ENCODE measurements at regions not wholly inside any gene's neighbourhood (a gene's known extent, or its start where the extent isn't known, plus 50 kb on each side); places are given as distances from the start of the nearest gene placed in this dataset.

- H3K9ac ChIP-seq (ENCODE audit: insufficient read length) = no peak overlapping the region
- H3K4me3 ChIP-seq = no peak overlapping the region
- TF ChIP-seq EZH2 (IDR thresholded peaks at IDR 0.05) (no peak), FOXP2 (optimal IDR thresholded peaks at IDR 0.05; ENCODE audit: control extremely low read depth, extremely low read length, insufficient read depth) (no peak), POLR2AphosphoS5 (IDR thresholded peaks at IDR 0.05; ENCODE audit: borderline replicate concordance, low read depth, low read length) (no peak)
- DNase-seq (ENCODE audit: low read depth, low spot score) = no peak
- H3K36me3 ChIP-seq (ENCODE audit: insufficient read depth, low read length) = no peaks in the 10 kb centered on the region
- no peak overlapping the region for H3K27ac ChIP-seq
- no peaks in the 10 kb centered on the region for H3K9me3 ChIP-seq (ENCODE audit: low read depth, low read length)
Measured at GRCh38 chr16:6248199-6248598, 1084.4 kb upstream of the RBFOX1 start.

GRCh38 chr16:6247775-6248174 is 1084.9 kb upstream of the RBFOX1 start:
- Histone ChIP-seq H3K9ac (ENCODE audit: insufficient read length) (no peak overlapping the region), H3K9me3 (ENCODE audit: low read depth, low read length) (no peaks in the 10 kb centered on the region), H3K4me3 (no peak overlapping the region), H3K36me3 (ENCODE audit: insufficient read depth, low read length) (no peaks in the 10 kb centered on the region), H3K27ac (no peak overlapping the region)
- DNase-seq (ENCODE audit: low read depth, low spot score) = no peak
- TF ChIP-seq EZH2 (IDR thresholded peaks at IDR 0.05) = no peak
- no peak for TF ChIP-seq FOXP2 (optimal IDR thresholded peaks at IDR 0.05; ENCODE audit: control extremely low read depth, extremely low read length, insufficient read depth)
- no peak for TF ChIP-seq POLR2AphosphoS5 (IDR thresholded peaks at IDR 0.05; ENCODE audit: borderline replicate concordance, low read depth, low read length)

- Histone ChIP-seq H3K4me3 (no peak overlapping the region), H3K27ac (no peak overlapping the region), H3K9ac (ENCODE audit: insufficient read length) (no peak overlapping the region), H3K9me3 (ENCODE audit: low read depth, low read length) (no peaks in the 10 kb centered on the region), H3K36me3 (ENCODE audit: insufficient read depth, low read length) (no peaks in the 10 kb centered on the region)
- DNase-seq (ENCODE audit: low read depth, low spot score) = no peak
- no peak for TF ChIP-seq POLR2AphosphoS5 (IDR thresholded peaks at IDR 0.05; ENCODE audit: borderline replicate concordance, low read depth, low read length)
- no peak for TF ChIP-seq EZH2 (IDR thresholded peaks at IDR 0.05)
- no peak for TF ChIP-seq FOXP2 (optimal IDR thresholded peaks at IDR 0.05; ENCODE audit: control extremely low read depth, extremely low read length, insufficient read depth)
Measured at GRCh38 chr16:6247150-6247549, 1085.5 kb upstream of the RBFOX1 start.

- H3K9ac ChIP-seq (ENCODE audit: insufficient read length) = no peak overlapping the region
- no peaks in the 10 kb centered on the region for H3K9me3 ChIP-seq (ENCODE audit: low read depth, low read length)
- DNase-seq (ENCODE audit: low read depth, low spot score) = no peak
- no peak overlapping the region for H3K27ac ChIP-seq
- TF ChIP-seq POLR2AphosphoS5 (IDR thresholded peaks at IDR 0.05; ENCODE audit: borderline replicate concordance, low read depth, low read length) (no peak), FOXP2 (optimal IDR thresholded peaks at IDR 0.05; ENCODE audit: control extremely low read depth, extremely low read length, insufficient read depth) (no peak), EZH2 (IDR thresholded peaks at IDR 0.05) (no peak)
- H3K36me3 ChIP-seq (ENCODE audit: insufficient read depth, low read length) = no peaks in the 10 kb centered on the region
- H3K4me3 ChIP-seq = no peak overlapping the region
Measured at GRCh38 chr16:6246266-6246665, 1086.4 kb upstream of the RBFOX1 start.

- DNase-seq (ENCODE audit: low read depth, low spot score) = no peak
- no peaks in the 10 kb centered on the region for H3K36me3 ChIP-seq (ENCODE audit: insufficient read depth, low read length)
- H3K9me3 ChIP-seq (ENCODE audit: low read depth, low read length) = no peaks in the 10 kb centered on the region
- TF ChIP-seq EZH2 (IDR thresholded peaks at IDR 0.05) = no peak
- no peak for TF ChIP-seq POLR2AphosphoS5 (IDR thresholded peaks at IDR 0.05; ENCODE audit: borderline replicate concordance, low read depth, low read length)
- no peak for TF ChIP-seq FOXP2 (optimal IDR thresholded peaks at IDR 0.05; ENCODE audit: control extremely low read depth, extremely low read length, insufficient read depth)
- H3K9ac ChIP-seq (ENCODE audit: insufficient read length) = no peak overlapping the region
- H3K27ac ChIP-seq = no peak overlapping the region
- no peak overlapping the region for H3K4me3 ChIP-seq
Measured at GRCh38 chr16:6232056-6232455, 1100.6 kb upstream of the RBFOX1 start.

GRCh38 chr16:6231398-6231797 is 1101.2 kb upstream of the RBFOX1 start:
- no peak overlapping the region for H3K9ac ChIP-seq (ENCODE audit: insufficient read length)

GRCh38 chr16:6229186-6229585 is 1103.5 kb upstream of the RBFOX1 start:
- no peak overlapping the region for H3K9ac ChIP-seq (ENCODE audit: insufficient read length)
- DNase-seq (ENCODE audit: low read depth, low spot score) = no peak

More at GRCh38 chr16:6231398-6231797, 1101.2 kb upstream of the RBFOX1 start:
- Histone ChIP-seq H3K36me3 (ENCODE audit: insufficient read depth, low read length) (no peaks in the 10 kb centered on the region), H3K27ac (no peak overlapping the region), H3K4me3 (no peak overlapping the region), H3K9me3 (ENCODE audit: low read depth, low read length) (no peaks in the 10 kb centered on the region)
- DNase-seq (ENCODE audit: low read depth, low spot score) = no peak
- no peak for TF ChIP-seq FOXP2 (optimal IDR thresholded peaks at IDR 0.05; ENCODE audit: control extremely low read depth, extremely low read length, insufficient read depth)
- TF ChIP-seq EZH2 (IDR thresholded peaks at IDR 0.05) = no peak
- TF ChIP-seq POLR2AphosphoS5 (IDR thresholded peaks at IDR 0.05; ENCODE audit: borderline replicate concordance, low read depth, low read length) = no peak

GRCh38 chr16:6218855-6219254 is 1113.8 kb upstream of the RBFOX1 start:
- Histone ChIP-seq H3K9me3 (ENCODE audit: low read depth, low read length) (no peaks in the 10 kb centered on the region), H3K4me3 (no peak overlapping the region), H3K36me3 (ENCODE audit: insufficient read depth, low read length) (no peaks in the 10 kb centered on the region), H3K27ac (no peak overlapping the region), H3K9ac (ENCODE audit: insufficient read length) (no peak overlapping the region)
- DNase-seq (ENCODE audit: low read depth, low spot score) = no peak
- TF ChIP-seq FOXP2 (optimal IDR thresholded peaks at IDR 0.05; ENCODE audit: control extremely low read depth, extremely low read length, insufficient read depth) (no peak), POLR2AphosphoS5 (IDR thresholded peaks at IDR 0.05; ENCODE audit: borderline replicate concordance, low read depth, low read length) (no peak)

More at GRCh38 chr16:6229186-6229585, 1103.5 kb upstream of the RBFOX1 start:
- no peaks in the 10 kb centered on the region for H3K36me3 ChIP-seq (ENCODE audit: insufficient read depth, low read length)
- H3K9me3 ChIP-seq (ENCODE audit: low read depth, low read length) = no peaks in the 10 kb centered on the region
- TF ChIP-seq EZH2 (IDR thresholded peaks at IDR 0.05) (no peak), FOXP2 (optimal IDR thresholded peaks at IDR 0.05; ENCODE audit: control extremely low read depth, extremely low read length, insufficient read depth) (no peak), POLR2AphosphoS5 (IDR thresholded peaks at IDR 0.05; ENCODE audit: borderline replicate concordance, low read depth, low read length) (no peak)
- no peak overlapping the region for H3K4me3 ChIP-seq
- no peak overlapping the region for H3K27ac ChIP-seq

- Histone ChIP-seq H3K36me3 (ENCODE audit: insufficient read depth, low read length) (no peaks in the 10 kb centered on the region), H3K27ac (no peak overlapping the region), H3K9me3 (ENCODE audit: low read depth, low read length) (no peaks in the 10 kb centered on the region), H3K4me3 (no peak overlapping the region), H3K9ac (ENCODE audit: insufficient read length) (no peak overlapping the region)
- no peak for DNase-seq (ENCODE audit: low read depth, low spot score)
- TF ChIP-seq EZH2 (IDR thresholded peaks at IDR 0.05) (no peak), FOXP2 (optimal IDR thresholded peaks at IDR 0.05; ENCODE audit: control extremely low read depth, extremely low read length, insufficient read depth) (no peak), POLR2AphosphoS5 (IDR thresholded peaks at IDR 0.05; ENCODE audit: borderline replicate concordance, low read depth, low read length) (no peak)
Measured at GRCh38 chr16:6216836-6217235, 1115.8 kb upstream of the RBFOX1 start.

Data from SK-N-MC (cell line).